ENCODE measurements at regions not wholly inside any gene's neighbourhood (a gene's known extent, or its start where the extent isn't known, plus 50 kb on each side); places are given as distances from the start of the nearest gene placed in this dataset.

DNA sequence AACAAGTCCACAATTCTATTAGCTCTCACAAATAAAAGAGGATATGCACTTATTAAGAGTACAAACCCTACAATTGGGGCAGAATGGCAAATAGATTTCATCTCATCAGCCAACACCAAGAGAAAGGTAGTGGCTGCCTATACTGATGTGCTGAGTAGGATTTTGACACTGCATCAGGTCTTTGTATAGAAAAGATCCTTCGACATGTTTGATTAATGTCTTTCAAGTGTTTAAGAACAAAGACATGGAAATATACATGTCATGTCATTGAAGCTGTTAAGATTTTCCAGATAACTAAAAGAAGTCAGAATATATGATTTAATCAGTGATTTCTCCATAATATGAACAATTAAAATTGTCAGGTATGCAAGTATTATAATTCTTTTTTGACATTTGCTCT, 238.7 kb upstream of the GRAMD2B start:
- TF ChIP-seq, protein P1, sequence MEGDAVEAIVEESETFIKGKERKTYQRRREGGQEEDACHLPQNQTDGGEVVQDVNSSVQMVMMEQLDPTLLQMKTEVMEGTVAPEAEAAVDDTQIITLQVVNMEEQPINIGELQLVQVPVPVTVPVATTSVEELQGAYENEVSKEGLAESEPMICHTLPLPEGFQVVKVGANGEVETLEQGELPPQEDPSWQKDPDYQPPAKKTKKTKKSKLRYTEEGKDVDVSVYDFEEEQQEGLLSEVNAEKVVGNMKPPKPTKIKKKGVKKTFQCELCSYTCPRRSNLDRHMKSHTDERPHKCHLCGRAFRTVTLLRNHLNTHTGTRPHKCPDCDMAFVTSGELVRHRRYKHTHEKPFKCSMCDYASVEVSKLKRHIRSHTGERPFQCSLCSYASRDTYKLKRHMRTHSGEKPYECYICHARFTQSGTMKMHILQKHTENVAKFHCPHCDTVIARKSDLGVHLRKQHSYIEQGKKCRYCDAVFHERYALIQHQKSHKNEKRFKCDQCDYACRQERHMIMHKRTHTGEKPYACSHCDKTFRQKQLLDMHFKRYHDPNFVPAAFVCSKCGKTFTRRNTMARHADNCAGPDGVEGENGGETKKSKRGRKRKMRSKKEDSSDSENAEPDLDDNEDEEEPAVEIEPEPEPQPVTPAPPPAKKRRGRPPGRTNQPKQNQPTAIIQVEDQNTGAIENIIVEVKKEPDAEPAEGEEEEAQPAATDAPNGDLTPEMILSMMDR (IDR thresholded peaks at IDR 0.05), result no peak
- TF ChIP-seq POLR2A (IDR thresholded peaks at IDR 0.05), result no peak

Data from lower leg skin (tissue), 3 donors.